ENCODE measurements at regions not wholly inside any gene's neighbourhood (a gene's known extent, or its start where the extent isn't known, plus 50 kb on each side); places are given as distances from the start of the nearest gene placed in this dataset.

GRCh38 chr3:29005862-29006261, 275.0 kb upstream of the RBMS3 start:
- Histone ChIP-seq H2AFZ (ENCODE audit: low read depth, low read length, poor library complexity, severe bottlenecking) (no peak overlapping the region), H3K36me3 (ENCODE audit: control insufficient read depth in 1 of 2, insufficient read depth in 2 of 2, low read length in 2 of 2) (no peaks in the 10 kb centered on the region), H4K20me1 (ENCODE audit: insufficient read depth) (no peaks in the 10 kb centered on the region), H3K9me3 (ENCODE audit: control insufficient read depth in 1 of 2, insufficient read depth in 1 of 2, low read depth in 1 of 2, low read length in 2 of 2) (no peaks in the 10 kb centered on the region), H3K4me1 (ENCODE audit: control insufficient read depth in 1 of 2, insufficient read depth in 2 of 2, low read length in 2 of 2) (no peaks in the 10 kb centered on the region), H3K79me2 (ENCODE audit: insufficient read depth, low read length) (no peaks in the 10 kb centered on the region), H3K27ac (ENCODE audit: low read depth, low read length) (no peak overlapping the region), H3K9me2 (ENCODE audit: insufficient read depth) (no peaks in the 10 kb centered on the region), H3K27me3 (ENCODE audit: insufficient read depth, low read length) (no peaks in the 10 kb centered on the region), H3K9ac (ENCODE audit: low read length) (no peak overlapping the region), H3K4me2 (ENCODE audit: low read length) (no peak overlapping the region), H3K4me3 (replicated peaks in 1 of 2; ENCODE audit: low read depth in 1 of 2, low read length in 2 of 2) (no peak overlapping the region)
- no peak for TF ChIP-seq ZNF274 (IDR thresholded peaks at IDR 0.05; ENCODE audit: low read depth, low read length)
- TF ChIP-seq POLR2AphosphoS5 (IDR thresholded peaks at IDR 0.05; ENCODE audit: low read depth, low read length), result no peak
- no peak for TF ChIP-seq CTCF (IDR thresholded peaks at IDR 0.05 in 2 of 3, conservative IDR thresholded peaks at IDR 0.05 in 1 of 3; ENCODE audit: borderline replicate concordance in 1 of 3, insufficient read depth in 1 of 3, low read depth in 2 of 3, low read length in 2 of 3)
- no peak for TF ChIP-seq JUND (IDR thresholded peaks at IDR 0.05)
- no peak for TF ChIP-seq YY1 (IDR thresholded peaks at IDR 0.05; ENCODE audit: extremely low read depth, insufficient replicate concordance, low read depth, low read length)
- TF ChIP-seq SP1 (IDR thresholded peaks at IDR 0.05; ENCODE audit: low read depth), result no peak
- TF ChIP-seq EGR1 (IDR thresholded peaks at IDR 0.05; ENCODE audit: low read depth), result no peak
- no peak for TF ChIP-seq REST (IDR thresholded peaks at IDR 0.05; ENCODE audit: low read depth)
- no peak for TF ChIP-seq TCF7L2 (IDR thresholded peaks at IDR 0.05; ENCODE audit: borderline replicate concordance, extremely low read depth, insufficient read depth, insufficient read length)
- no peak for TF ChIP-seq ATF3 (IDR thresholded peaks at IDR 0.05)
- no peak for TF ChIP-seq MAX (IDR thresholded peaks at IDR 0.05)
- no peak for TF ChIP-seq RAD21 (IDR thresholded peaks at IDR 0.05; ENCODE audit: low read depth)
- TF ChIP-seq SRF (IDR thresholded peaks at IDR 0.05; ENCODE audit: low read depth), result no peak
- TF ChIP-seq ZFX (IDR thresholded peaks at IDR 0.05), result no peak
- TF ChIP-seq SIN3A (IDR thresholded peaks at IDR 0.05; ENCODE audit: low read depth), result no peak
- no peak for TF ChIP-seq CBX3 (IDR thresholded peaks at IDR 0.05; ENCODE audit: low read depth)
- no peak for TF ChIP-seq ELF1 (IDR thresholded peaks at IDR 0.05; ENCODE audit: borderline replicate concordance, low read depth)
- no peak for TF ChIP-seq ZBTB33 (IDR thresholded peaks at IDR 0.05; ENCODE audit: extremely low read depth, insufficient replicate concordance, low read length)
- TF ChIP-seq POLR2A (IDR thresholded peaks at IDR 0.05; ENCODE audit: borderline replicate concordance, extremely low read depth, insufficient read depth, insufficient read length), result no peak
- no peak for TF ChIP-seq FOSL1 (IDR thresholded peaks at IDR 0.05; ENCODE audit: low read depth)
- ChIA-PET RAD21 (ENCODE audit: low non-redundant PET in 1 of 2, low total read pairs in 2 of 2, uncharacterized antibody in 2 of 2, unreplicated experiment in 2 of 2) (no interaction called here), CTCF (no interaction called here), POLR2A (no interaction called here)
- no peak for DNase-seq (ENCODE audit: low read depth, low spot score)
- intact Hi-C loops (cut with micrococcal nuclease), result no loop called here
- BruUV-seq (replicated peaks), result no TSS peak
- no peak for ATAC-seq

All from HCT116 (cell line).